EL (cell line): ENCODE measurements at regions not wholly inside any gene's neighbourhood (a gene's known extent, or its start where the extent isn't known, plus 50 kb on each side); places are given as distances from the start of the nearest gene placed in this dataset.
A peak's percentile ranks its signal among the peaks of the same experiment; 100 is the strongest.

Experiments used
- DNase-seq: peaks from one replicate; pipeline ENCODE4 v3.0.0-alpha.2; 2016

DNA sequence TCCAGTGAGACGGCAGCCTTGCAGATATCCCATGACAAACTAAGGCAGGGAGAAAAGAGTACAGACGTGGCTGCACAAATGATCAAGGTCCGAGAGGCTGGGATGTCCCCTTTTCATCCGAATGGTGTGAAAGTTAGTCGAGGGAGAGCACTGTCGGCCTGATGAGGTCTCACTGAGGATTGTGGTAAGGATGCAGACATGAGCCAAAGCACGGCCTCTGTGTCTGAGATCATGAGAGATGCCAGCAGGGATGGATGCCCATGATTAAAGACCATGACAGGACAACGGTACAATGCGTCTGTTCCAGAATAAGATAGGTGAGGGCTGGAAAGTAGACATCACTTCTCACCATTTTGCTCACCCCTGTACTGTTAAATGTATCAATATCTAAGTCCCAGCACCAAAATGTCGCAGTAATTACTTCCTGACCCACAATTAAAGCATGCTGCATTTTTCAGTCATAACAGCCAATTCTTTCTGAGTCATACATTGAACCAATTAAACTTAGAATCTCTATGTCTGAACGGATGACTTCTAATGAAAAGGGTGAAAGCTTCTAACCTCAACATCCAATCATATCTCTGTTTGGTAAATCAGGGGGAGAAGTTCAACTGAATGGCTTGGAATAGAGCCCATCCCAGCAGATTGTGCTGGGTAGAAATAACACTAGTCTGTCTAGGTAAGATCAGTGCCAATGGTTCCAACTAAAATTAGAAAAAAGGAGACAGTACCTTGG lies 249.6 kb upstream of the SOX5 start:
- DNase-seq, result no peak

DNA sequence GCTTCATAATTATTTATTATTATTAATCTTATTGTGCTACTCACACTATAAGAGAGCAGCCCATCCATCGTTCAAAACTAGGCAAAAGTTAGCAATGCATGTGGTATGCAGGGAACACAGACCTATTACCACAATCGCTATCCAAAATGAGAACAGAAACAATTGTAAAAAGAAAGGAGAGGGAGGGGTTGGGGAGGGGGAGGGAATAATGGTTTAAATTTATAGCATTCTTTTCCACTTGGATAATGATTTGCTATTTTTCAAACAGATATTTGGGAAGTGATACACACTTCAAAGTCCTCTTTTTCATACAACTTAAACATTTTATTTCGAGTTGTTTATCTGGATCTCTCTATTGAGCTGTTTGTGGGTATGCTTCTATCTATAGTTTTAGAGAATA lies 248.6 kb upstream of the SOX5 start:
- peak; percentile 6 for DNase-seq

DNA sequence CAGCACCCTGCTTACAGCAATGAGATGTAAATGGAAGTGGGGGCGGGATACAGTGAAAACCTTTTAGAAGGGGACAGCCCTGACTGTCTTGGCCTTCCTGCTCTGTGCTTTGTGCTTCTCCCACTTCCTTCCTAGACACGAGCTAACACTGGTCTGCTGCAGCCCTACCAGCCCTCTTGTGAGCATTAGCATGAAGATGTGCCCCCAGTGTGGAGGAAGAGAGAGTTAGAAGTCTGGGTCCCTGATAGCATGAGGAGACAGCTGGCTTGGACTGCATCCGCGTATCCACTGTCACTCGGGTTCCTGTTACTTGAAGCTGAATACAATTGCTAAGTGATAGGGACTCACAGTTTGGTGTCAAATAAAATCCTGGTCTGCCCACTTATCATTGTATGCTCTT lies 248.1 kb upstream of the SOX5 start:
- no peak for DNase-seq

DNA sequence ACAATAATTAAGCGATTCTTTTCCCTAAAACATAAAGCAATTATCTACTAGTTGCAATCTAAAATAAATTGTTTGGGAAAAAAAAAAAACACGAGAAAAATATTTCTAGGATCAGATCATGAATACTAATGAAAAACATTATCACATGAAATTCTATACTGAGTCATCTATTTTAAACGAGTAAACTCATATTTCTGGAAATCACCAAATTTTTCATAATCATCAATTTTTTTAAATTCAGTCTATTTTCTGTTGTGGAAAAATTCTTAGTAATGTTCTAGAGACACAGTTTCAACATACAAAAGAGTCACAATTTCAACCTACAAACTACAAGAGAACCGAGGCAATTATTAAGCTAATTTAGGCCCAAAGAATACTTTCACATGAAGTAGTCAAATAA lies 245.6 kb upstream of the SOX5 start:
- DNase-seq, result no peak

DNA sequence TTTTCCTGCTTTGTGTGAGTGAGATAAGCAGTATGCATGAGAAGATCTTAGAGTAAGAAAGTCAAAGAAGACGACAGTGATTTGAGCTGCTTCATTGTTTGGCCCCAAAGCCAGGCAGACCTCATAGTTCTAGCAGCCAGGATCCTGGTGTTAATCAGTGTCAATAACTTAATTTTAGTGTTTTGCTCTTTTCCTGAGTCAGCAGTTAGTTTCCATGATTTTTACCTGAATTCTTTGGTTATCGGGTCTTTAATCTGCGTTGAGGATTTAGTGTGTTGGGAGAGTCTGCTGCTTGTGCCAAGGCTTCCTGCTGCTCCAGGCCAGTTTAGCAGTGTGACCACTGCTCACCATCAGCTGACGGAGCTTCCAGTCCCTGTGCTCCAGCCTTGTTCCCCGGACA lies 241.6 kb upstream of the SOX5 start:
- no peak for DNase-seq

DNA sequence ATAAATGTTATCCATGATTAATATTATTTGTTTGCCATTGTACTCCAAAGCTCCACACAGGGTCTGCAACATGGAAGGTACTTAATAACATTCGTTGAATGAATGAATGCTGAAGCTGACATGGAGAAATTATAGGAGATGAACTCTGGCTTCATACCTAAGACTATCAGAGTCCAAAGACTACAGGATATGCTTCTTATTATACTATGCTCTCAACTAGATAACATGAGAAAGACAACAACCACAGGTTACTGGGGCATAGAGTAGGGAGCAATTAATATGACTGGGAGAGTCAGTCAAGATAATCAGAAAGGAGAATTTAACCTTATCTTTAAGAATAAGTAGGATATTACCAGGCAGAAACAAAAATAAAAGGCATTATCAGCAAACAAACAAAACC lies 236.3 kb upstream of the SOX5 start:
- no peak for DNase-seq

DNA sequence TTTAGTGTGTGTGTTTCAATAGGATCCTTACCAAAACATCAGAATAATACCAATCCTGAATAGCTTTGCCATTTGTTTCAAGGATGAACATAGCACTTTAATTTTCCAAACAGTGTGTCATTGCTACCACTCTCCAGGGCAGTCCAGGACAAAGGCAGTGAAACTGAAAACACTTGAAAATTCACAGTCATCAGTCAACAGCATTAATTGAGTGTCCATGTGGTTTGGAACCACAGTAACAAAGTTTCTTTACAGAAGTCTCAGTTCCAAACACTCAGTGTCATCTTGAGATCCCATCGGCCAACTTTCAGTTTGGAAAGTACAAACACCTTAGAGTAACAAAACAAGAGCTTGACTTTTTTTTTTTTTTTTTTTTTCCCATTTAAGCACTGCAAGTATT lies 228.4 kb upstream of the SOX5 start:
- no peak for DNase-seq

DNA sequence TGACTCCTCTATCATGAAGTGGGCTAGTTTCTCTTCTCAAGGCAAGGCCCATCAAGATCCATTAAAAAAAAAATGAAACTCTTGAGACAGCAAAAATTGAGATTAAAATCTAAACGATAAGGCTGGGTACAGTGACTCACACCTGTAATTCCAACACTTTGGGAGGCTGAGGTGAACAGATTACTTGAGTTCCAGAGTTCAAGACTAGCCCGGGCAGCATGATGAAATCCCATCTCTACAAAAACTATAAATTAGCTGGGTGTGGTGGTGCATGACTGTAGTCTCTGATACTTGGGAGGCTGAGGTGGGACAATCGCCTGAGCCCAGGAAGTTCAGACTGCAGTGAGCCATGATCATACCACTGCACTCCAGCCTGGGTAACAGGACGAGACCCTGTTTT lies 226.5 kb upstream of the SOX5 start:
- DNase-seq, result no peak

DNA sequence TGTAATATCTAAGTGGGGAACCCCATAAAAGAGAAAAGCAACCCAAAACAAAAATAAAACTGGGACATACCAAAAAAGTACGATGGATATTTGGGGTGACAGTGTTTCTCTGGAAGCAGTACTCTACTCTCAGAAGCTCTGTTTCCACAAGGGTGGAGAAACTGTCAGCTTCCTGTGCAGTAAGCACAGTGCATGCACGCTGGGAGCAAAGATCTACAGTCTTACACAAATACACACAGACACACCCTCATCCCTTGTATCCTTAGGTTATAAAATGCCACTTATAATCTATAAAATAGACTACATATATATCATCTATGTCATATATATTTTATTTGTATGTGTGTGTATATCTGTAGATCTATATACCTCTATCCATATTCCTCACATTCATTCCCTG lies 225.8 kb upstream of the SOX5 start:
- no peak for DNase-seq

DNA sequence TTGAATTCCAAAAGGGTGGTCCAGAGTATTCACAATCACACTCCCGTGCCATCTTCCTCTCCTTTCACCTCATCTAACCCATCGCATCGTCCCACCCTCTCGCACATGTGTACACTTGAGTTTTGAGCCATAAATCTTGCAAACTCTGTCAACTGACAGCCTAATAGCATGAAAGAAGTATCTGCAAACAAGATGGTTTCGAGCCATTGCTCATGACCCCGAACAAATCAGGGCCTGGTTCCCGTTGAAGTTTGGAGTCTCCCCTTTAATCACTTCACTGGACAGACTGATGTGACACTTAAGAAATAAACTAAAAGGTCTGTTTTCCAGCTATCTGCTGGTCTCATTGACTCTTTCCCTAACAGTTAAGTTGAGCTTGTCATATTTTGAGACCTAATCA lies 223.6 kb upstream of the SOX5 start:
- no peak for DNase-seq

DNA sequence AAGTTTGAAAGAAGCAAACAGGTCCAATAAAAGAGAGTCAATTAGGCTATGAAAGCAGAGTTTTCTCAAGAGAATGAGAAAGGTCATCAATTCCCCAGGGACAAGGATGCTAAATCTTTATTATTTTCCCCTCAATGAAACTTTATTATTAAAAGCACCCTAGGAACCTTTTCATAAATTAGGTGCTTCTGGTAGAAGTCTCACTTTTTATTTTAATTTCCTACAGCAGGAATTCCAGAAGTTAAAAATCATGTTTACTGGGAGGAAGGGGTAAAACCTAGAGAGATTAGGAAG lies 223.2 kb upstream of the SOX5 start:
- no peak for DNase-seq

DNA sequence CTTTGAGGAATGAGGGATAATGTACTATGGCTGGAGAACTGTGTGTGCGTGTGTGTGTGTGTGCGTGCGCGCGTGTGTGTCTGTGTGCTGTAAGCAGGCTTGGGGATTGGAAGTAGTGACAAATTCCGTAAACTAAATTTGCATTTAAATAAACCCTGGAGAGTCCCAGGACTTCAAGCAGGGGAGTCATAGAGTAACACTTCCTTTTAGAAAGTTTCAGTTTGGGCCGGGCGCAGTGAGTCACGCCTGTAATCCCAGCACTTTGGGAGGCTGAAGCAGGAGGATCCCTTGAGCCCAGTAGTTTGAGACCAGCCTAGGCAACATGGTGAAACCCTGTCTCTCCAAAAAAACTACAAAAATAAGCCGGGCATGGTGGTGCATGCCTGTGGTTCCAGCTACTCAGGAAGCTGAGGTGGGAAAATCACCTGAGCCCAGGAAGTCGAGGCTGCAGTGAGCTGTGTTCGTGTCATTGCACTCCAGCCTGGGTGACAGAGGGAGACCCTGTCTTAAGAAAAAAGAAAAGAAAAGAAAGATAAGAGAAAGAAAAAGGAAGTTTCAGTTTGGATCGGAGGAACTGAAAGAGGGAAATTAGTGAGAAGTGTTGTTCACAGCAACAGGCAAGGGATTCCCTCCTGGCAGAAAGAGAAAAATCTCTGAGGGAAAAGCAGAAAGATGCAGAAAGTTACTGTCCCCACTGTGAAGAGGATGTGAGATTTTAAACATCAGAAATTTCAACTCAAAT lies 222.7 kb upstream of the SOX5 start:
- no peak for DNase-seq

DNA sequence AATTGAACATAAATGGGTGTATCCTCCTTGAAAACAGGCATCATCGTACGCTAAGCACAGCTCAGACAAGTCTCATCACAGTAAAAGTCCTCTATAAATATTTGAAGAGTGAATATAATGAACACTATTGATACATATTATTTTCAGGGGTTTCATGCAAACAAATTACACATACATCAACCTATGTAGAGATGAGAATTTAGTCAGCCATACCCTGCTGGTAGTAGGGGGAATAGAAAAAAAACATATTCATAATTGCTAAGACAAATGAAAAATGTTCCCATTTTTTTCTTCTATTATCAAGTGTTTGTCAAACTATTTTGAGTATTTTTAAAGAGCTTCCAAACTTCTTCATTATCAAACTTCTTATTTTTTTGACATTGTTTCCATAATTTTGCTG lies 205.6 kb upstream of the SOX5 start:
- DNase-seq, result no peak

DNA sequence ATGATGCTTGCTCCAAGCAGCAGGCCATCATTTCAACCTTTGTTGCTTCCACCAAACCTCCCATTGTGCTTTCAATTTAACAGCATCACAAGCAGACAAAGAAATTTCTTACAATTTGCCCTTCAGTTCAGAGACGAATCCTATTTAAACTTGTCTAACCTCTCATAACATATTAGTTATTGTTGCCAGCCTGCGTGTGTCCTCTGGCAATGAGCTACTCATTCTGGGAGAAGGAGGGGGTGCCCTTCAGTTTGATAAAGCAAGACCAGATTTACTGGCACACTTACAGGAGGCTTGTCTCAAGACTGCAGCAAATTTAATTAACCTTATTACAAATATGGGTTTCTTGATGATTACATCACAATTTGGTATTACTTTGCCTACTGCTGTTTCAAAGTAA lies 203.6 kb upstream of the SOX5 start:
- no peak for DNase-seq

DNA sequence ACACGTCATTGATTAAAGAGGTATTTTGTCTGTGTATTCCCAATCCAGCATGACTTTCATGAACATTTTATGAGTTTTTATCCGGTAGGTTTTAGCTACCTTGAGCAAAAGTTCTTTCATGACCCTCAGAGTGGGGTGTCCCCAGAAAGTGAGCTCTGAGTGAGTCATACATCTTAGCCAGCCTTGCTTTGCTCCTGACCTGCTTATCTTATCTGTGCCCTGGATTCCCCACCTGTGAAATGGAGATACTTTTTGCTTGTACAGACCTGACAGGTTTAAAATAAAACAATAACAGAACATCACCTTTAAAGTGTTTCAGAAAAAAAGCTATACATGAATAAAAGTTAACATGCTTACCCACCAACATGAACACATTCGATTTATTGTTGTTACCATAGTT lies 202.8 kb upstream of the SOX5 start:
- no peak for DNase-seq

DNA sequence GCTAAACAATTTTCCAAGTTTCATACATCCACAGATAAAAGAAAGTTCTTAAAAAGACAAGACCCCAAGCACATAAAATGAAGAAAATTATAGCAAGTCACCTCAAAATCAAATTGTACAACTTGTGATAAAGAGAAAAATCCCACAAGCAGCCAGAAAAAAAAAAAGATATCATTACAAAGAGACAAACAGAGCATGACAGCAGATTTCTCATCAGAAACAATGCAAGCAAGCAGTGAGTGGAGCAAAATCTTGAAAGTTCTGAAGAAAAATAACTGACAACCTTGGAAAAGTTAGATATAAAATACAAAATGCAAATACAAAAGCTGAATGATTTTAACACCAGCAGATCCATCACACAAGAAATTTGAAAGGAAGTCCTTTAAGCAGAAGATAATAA lies 194.5 kb upstream of the SOX5 start:
- no peak for DNase-seq

DNA sequence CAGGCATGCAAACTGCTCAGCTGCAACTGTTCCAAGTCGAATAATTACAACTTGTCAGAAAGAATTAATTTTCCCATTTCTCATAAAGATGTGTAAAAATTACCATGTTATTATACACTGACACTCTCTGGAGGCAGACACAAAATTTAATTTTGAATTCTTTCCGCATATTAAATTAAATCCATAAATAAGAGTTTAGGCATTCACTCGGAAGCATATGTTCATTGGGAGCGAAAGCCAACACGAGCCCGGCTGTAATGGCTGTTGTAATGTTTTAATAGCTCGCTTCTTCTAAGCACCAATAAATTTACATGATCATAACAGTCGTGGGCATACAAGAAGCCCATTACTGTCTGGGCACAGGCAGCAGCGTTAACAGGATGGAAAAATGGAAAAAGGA lies 189.6 kb upstream of the SOX5 start:
- no peak for DNase-seq

DNA sequence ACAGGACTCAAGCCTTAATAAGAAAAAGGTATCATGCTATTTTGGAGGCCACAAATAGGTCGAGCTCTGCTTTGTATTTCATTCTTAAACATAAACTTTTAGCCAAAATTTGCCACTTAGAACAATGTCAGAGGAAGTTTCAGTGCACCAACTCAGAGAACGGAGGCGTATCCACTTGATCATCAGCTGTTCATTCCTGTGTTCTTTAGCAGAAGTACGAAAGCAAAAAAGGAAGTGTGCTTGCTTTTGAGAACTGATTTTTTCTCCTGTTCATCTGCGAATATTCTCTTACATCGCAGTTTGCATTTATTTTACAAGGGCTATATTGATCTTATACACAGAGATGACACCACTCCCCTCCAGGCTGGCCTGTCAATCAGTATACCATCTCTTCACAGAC lies 188.6 kb upstream of the SOX5 start:
- no peak for DNase-seq

DNA sequence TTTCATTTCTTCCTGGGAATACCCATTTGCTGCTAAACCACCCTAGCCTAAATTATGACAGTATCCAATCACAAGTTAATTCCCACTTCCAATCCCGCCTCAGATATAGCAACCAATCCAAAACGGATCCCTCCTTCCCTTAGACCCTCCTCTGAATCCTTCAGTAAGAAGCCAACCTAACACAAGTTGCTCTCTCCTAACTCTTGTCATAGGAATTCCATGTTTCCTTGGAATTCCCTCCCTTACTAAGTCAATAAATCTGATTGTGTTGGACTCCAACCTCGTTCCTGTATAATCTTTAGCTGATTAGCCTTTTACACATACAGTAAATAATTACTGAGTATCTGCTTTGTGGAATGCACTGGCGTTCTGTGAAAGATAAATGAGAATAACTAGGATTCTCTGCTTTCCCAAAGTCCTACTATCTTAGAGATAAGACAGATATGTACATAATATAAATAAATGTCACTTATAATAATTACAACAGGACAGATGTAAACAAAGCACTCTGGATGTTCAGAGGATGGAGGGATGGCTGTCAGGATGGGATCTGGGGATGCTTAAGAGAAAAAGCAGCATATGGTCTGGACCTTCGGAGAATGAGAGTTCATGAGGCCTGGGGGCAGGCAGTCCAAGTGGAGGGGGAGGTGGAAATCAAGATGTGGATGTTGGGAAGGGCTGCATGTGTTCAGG lies 185.8 kb upstream of the SOX5 start:
- no peak for DNase-seq

DNA sequence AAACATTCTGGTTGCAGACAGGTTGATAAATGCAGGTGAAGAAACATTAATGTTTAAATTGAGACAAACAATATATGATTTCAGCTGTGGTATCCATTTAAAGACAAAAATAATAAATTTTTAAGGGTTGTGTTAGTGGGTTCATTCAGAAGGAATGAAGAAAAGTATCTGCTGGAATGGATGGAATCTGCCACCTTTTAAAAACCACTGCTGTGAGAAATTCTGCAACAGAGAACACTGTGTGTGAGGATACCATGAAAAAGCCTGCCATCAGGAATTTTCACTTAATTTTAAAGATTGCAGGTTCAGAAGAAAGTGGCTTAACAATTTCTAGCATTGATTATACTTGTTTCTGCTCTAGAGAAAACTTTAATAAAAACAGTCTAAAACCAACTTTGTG lies 184.6 kb upstream of the SOX5 start:
- DNase-seq, result no peak

DNA sequence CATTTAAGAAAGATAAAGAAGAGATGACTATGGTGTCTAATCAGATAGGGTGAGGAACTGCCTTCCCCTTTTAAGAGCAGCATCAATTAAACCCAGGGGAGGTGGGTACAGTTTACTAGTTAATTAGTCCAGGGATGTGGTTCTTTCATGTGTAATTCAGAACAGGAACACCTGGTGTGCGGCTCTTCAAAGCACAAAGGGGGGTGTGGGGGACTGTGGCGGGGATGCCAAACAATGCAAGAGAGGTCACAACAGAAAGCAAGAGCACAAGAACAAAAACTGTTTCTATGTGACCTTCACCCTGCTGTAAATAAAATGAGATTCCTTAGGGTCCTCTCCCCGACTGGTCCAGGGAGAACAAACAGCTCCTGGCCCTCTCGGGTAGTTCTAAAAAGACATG lies 183.9 kb upstream of the SOX5 start:
- DNase-seq, result no peak

DNA sequence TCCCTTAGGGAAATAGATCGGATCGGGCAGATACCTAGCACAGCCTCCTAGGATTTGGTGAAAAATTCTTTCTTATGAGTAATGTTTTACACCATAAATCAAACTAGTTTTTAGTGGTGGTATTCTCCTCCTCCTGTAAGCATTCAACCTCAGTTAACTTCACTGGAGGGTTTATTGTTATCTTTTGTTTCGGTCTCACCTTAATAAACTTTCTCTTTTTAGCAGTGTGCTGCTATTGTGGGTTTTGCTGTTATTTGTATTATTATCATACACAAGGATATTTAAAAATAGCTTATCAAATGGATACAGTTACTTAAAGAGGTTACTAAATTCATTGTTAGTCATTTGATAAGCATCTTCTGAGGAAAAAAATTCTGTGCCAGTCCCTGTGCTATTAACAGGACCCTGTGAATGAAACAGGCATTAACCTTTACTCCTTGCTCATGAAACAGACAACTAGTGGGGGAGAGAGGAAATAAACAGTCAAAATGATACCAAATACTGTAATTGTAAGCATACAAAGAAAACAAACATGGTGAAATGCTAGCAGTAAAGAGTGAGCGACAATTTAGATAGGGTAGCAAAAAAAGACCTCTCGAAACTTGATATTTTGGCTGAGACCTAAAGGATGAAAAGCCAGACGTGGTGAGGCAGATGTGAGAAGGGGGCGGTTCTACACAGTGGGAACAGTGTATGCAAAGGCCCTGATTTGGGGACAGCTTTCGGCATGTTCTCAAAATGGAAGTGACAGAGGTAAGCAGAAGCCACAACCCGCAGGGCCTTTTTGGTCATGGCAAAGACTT lies 178.7 kb upstream of the SOX5 start:
- DNase-seq, result no peak

DNA sequence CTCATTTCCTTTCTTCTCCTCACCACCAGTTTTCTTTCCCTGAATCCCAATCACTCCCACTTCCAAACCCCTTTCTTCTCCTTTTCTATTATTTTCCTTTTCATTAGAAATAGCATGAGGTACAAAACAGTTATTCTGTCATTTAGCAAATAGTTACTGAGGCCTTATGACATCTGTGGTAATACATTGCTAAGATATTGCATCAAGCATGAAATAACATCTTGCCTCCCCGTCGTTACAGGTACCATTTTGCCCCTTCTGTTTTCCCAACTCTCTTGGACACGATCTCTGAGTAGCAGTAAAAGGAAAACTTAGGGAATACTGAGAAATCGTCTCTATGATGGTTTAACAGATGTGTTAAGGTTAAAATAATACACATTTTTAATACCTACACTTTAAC lies 175.8 kb upstream of the SOX5 start:
- DNase-seq, result no peak

DNA sequence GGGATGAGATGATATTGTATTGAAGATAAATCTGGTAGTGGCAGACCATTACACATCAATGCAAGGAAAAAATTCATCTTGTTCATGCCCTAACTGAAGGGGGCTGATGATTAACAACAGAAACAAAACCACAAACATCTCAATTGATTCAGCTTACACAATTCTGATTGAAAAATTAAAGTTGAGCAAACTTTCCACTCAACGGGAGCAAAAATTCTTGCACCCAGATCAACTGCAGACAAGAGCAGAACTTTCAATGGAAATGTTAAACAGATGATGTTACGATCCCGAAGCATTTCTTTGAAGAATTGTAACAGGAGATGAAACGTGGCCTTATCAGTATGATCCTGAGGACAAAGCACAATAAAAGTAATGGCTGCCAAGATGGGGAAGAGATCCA lies 172.4 kb upstream of the SOX5 start:
- no peak for DNase-seq
